ENCODE measurements at regions not wholly inside any gene's neighbourhood (a gene's known extent, or its start where the extent isn't known, plus 50 kb on each side); places are given as distances from the start of the nearest gene placed in this dataset.

DNA sequence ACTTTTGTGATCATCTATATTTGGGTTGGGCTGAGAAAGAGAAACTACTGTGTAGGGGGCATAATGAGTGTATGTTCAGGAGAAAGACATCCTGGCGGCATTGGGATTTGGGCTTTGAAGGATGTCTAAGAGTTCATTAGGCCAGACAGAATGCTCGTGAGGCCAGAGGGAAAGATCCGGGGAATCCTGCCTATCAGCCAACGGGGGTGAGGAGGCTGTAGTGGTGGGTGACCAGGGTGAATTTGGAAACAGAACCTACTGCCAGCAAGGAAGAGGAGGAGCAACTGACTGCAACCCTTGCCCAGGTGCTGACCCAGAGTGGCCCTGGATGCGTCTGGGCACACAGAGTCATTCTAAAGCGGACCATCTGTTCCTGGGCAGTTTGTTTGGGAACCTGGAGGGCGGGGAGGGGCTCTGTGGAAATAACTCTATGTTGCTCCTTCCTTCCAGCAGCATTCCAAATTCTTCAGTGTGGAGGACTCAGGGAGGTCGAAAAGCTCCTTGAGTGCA is 56.9 kb upstream of the ECE1 start:
- DNase-seq (ENCODE audit: low spot score in 2 of 2): no peak
- no peak for FAIRE-seq

DNA sequence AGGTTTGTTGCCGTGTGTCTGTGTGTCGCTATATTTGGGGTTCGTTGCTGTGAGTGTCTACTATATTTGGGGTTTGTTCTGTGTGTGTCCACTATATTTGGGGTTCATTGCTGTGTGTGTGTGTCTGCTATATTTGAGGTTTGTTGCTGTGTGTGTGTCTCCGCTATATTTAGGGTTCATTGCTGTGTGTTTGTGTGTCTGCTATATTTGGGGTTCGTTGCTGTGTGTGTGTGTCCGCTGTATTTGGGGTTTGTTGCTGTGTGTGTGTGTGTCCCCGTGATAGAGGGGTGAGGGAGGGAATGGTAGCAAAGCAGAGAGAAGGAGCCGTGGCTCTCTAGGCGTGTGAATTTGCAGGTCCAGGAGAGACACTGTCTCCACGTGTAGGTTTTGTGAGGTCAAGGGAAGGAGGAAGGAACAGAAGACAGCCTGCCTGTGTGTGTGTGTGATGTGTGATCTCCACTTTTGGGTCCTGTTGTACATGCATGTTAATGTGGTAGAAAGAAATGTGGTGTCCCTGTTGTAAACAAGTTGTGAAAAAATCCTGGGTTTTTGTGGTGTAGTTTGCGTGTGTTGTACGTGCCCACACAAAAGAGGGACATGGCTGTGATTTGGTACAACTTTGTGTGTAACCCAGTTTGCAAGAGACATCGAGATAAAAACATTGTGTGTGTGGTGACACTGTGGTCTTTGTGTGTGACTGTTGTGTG is 56.3 kb upstream of the ECE1 start:
- DNase-seq (ENCODE audit: low spot score in 2 of 2) (no peak), FAIRE-seq (no peak)

DNA sequence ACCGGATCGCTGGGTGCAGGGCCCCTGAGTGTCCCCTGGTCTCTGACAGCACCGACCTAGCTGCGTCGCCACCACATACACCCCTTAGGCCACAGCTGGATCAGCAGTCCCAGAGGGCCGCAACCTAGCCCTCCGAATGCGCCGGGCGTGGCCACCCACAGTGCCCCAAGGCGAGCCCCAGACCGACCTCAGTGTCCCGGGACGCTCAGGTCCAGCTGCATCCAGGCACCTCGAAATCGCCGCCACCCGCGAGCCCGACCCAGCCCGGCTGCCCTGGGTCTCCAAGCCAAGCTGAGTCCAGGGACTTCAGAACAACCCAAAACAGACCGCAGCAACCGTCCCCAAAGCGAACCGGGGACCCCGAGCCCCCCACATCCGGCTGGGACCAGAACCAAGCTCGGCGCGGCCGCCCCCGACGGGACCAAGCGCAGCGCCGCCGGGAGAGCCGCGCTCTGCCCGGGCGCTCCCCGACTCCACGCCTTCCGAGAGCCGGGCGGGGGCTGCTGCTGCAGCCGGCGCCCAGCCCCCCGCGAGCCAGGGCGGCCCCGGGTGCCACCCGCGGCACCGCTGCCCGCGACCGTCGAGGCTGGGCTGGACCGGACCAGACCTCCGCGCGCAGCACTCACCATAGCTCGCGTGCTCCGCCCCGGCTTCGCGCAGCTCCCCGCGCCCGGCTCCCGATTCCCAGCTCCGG is 54.6 kb upstream of the ECE1 start:
- DNase-seq (ENCODE audit: low spot score in 2 of 2) (no peak), FAIRE-seq (no peak)

DNA sequence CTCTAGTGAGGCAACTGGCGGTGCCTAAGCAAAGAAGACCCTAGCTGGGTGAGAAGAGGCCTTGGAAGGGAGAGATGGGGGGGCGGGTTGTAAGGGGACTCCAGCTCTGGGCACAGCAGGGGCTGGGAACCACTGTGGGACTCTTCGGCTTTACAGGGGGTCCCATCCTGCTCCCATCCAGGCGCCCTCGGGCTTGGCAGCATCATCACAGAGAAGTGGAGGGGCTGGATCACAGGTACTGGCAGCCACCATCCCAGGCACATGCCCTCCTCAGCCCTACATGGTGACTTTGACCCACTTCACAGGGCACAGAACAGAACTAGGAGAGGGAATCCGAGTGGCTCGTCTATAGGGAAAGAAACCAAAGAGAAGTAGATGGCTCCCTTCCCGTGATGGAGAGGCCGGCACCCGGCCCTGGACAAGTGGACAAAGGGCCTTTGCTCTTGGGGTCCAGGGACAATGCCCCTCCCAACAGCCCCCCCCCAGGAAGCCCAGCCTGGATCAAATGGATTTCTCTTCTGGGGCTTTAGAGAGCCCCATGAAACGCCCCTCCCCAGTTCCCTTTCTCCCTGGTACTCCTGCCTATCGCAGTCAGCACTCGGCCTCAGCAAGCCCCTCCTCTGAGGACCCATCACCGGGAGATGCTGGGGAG is 54.0 kb upstream of the ECE1 start:
- FAIRE-seq: no peak

DNA sequence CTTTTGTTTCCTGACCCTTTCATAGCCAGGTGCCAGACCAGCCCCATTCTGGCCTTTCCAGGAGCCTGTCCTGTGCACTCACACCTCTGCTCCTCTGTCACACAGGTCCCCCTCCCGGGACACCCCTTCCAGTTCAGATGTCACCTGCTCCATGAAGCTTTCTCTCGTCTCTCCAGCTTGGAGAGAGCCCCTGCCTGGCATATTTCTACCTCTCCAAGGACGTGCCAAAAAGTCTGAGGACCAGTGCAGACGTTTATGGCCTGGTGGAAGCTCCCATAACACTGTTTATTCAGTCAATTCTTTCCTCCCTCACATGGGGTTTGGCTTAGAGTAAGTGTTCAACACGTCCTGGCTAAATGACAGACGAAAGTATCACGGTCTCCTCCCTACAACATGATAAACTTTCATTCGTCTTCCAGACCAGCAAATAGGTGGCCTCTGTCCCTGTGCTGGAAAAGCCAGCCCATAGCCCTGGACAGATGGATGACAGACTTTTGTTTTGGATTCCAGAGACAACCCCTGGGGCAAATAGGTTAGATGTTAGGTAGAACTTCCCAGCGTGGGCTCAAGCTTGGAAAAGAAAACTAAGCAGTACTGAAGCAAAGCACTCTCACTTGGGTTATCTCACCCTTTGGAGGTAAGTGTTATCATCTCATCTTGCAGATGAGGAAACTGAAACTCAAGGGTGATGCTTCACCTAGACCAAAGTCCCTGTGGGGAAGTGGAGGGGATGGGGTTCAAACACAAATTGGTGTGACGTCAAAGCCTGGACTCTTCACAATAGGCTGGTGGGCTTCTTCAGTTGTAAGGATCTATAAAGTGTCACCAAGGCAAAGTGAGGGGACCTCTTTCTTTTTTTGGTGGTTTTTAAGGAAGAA is 52.9 kb upstream of the ECE1 start:
- FAIRE-seq (no peak), DNase-seq (ENCODE audit: low spot score in 2 of 2) (no peak)

More for the DNA sequence above, 54.0 kb upstream of the ECE1 start:
- DNase-seq (ENCODE audit: low spot score in 2 of 2): no peak

DNA sequence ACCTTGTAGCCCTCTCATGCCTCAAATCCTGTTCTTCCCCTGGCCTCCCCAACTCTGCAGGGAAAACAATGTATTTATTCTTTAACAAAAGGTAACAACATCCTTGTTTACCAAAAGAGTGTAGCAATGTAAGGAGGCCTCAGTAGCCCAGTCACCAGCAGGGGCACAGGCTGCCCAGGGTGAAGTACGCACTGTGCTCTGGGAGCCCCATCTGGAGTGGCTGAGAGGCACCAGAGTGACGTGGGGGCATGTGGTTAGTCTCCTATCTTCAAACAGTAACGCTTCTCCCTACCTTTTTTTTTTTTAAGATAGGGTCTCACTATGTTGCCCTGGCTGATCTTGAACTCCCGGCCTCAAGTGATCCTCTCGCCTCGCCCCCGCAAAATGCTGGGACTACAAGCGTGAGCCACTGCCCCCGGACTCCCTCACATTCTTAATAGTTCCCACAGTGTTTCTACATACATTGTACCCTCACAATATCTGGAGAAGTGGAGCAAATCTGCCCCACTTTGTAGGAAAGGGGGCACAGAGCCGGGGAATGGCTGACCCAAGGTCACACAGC is 51.3 kb upstream of the ECE1 start:
- FAIRE-seq (no peak), DNase-seq (ENCODE audit: low spot score in 2 of 2) (no peak)

DNA sequence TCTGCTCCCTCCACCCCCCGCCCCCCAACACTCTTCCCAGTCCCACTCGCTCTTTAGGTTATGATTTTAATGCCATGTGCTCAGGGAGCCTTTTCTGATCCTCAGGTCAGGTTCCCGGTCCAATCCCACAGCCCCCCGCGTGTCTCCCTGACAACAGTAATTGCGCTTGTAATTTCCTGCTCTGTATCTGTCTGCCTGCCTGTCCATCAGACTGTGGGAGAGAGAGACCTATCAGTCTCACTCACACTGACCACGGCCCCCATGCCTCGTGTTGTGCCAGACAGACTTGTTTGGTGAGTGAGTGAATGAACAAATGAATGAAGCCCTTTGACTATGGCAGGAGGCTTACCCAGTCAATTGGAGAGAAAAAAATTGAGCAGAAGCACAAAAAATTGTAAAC is 50.8 kb upstream of the ECE1 start:
- FAIRE-seq: no peak

DNA sequence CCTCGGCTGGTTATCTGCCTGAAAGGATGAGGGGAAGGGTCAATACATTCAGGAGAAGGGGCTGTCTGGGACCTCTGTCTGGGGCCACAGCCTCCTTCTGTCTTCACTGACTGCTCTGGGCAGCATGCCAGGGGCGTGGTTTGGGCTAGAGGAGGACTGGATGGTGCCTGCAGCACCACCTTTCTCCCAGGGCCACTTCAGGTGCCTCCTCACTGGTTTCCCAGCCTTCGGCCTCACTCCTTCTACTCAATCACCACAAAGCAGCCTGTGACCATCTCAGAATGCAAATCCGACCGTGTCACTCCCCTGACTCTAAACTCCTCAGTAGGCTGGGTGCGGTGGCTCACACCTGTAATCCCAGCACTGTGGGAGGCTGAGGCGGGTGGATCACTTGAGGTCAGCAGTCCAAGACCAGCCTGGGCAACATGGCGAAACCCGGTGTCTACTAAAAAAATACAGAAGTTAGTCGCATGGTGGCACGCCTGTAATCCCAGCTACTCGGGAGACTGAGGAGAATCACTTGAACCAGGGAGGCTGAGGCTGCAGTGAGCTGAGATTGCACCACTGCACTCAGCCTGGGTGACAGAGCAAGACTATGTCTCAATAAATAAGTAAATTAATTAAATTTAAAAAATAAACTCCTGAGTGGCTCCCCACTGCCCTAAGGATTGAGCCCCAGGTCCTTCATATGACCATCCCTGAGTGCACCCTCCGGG is 50.1 kb upstream of the ECE1 start:
- no peak for FAIRE-seq
- DNase-seq (ENCODE audit: low spot score in 2 of 2): no peak

More for the DNA sequence above, 50.8 kb upstream of the ECE1 start:
- DNase-seq (ENCODE audit: low spot score in 2 of 2): no peak
